ENCODE measurements at regions not wholly inside any gene's neighbourhood (a gene's known extent, or its start where the extent isn't known, plus 50 kb on each side); places are given as distances from the start of the nearest gene placed in this dataset.

DNA sequence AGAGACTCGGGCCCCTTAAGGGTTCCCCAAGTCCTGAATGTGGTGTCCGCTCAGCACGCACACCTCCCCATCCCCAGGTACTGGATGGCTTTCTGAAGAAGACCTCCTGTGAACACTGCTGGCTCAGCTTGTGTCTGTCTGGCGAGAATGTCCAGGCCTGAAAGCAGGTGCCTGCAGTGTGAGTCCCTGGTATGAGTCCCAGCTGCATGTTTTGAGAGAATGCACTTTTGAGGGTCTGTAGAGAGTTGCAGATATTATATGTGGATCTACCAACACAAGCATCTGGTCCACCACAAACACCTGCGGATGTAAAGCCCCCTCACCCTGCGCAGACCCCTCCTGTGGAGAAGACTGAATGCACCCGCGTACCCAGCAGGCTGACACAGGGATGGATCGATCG is 1308.9 kb downstream of the TBC1D22A start:
- H3K9ac ChIP-seq (ENCODE audit: low read length), result no peak overlapping the region
- no peak overlapping the region for H3K27ac ChIP-seq (ENCODE audit: low read depth, low read length)
- TF ChIP-seq, protein P1, sequence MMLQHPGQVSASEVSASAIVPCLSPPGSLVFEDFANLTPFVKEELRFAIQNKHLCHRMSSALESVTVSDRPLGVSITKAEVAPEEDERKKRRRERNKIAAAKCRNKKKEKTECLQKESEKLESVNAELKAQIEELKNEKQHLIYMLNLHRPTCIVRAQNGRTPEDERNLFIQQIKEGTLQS (IDR thresholded peaks at IDR 0.05), result no peak
- TF ChIP-seq POLR2AphosphoS5 (IDR thresholded peaks at IDR 0.05; ENCODE audit: low read depth, low read length) (no peak), EZH2phosphoT487 (IDR thresholded peaks at IDR 0.05; ENCODE audit: borderline replicate concordance) (no peak), FOSL1 (IDR thresholded peaks at IDR 0.05; ENCODE audit: low read depth) (no peak), ZNF274 (IDR thresholded peaks at IDR 0.05; ENCODE audit: low read depth, low read length) (no peak), SIN3A (IDR thresholded peaks at IDR 0.05; ENCODE audit: low read depth) (no peak), ZFX (IDR thresholded peaks at IDR 0.05) (no peak), SP1 (IDR thresholded peaks at IDR 0.05; ENCODE audit: low read depth) (no peak), CBX3 (IDR thresholded peaks at IDR 0.05; ENCODE audit: low read depth) (no peak)
- TF ChIP-seq, protein P2, sequence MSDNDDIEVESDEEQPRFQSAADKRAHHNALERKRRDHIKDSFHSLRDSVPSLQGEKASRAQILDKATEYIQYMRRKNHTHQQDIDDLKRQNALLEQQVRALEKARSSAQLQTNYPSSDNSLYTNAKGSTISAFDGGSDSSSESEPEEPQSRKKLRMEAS (IDR thresholded peaks at IDR 0.05), result no peak
- H3K4me2 ChIP-seq (ENCODE audit: low read length), result no peak overlapping the region
- peaks cover 0 to 3% of the 10 kb centered on the region in 2 experiments; a peak in 1 of 4 replicates for H3K9me3 ChIP-seq (ENCODE audit: control insufficient read depth in 1 of 2, insufficient read depth in 1 of 2, low read depth in 1 of 2, low read length in 2 of 2)
- RAD21 ChIA-PET (ENCODE audit: low non-redundant PET in 1 of 2, low total read pairs in 2 of 2, uncharacterized antibody in 2 of 2, unreplicated experiment in 2 of 2), result no interaction called here
- no peaks in the 10 kb centered on the region for H3K79me2 ChIP-seq (ENCODE audit: insufficient read depth, low read length)
- CTCF ChIA-PET, result no interaction called here
- H3K36me3 ChIP-seq (ENCODE audit: control insufficient read depth in 1 of 2, insufficient read depth in 2 of 2, low read length in 2 of 2), result no peaks in the 10 kb centered on the region
- H3K4me1 ChIP-seq (ENCODE audit: control insufficient read depth in 1 of 2, insufficient read depth in 2 of 2, low read length in 2 of 2), result no peaks in the 10 kb centered on the region
- intact Hi-C loops (cut with micrococcal nuclease), result no loop called here
- H4K20me1 ChIP-seq (ENCODE audit: insufficient read depth), result no peaks in the 10 kb centered on the region
- BruUV-seq (replicated peaks), result no TSS peak
- ATAC-seq, result no peak
- DNase-seq (ENCODE audit: low read depth, low spot score), result no peak
- no peak overlapping the region for H2AFZ ChIP-seq (ENCODE audit: low read depth, low read length, poor library complexity, severe bottlenecking)
- no peak overlapping the region for H3K4me3 ChIP-seq (replicated peaks in 1 of 2; ENCODE audit: low read depth in 1 of 2, low read length in 2 of 2)
- H3K27me3 ChIP-seq (ENCODE audit: insufficient read depth, low read length), result 0 out of 2 replicates have a peak, but pooled peaks cover 3% of the 10 kb centered on the region
- H3K9me2 ChIP-seq (ENCODE audit: insufficient read depth), result no peaks in the 10 kb centered on the region
- POLR2A ChIA-PET, result no interaction called here

DNA sequence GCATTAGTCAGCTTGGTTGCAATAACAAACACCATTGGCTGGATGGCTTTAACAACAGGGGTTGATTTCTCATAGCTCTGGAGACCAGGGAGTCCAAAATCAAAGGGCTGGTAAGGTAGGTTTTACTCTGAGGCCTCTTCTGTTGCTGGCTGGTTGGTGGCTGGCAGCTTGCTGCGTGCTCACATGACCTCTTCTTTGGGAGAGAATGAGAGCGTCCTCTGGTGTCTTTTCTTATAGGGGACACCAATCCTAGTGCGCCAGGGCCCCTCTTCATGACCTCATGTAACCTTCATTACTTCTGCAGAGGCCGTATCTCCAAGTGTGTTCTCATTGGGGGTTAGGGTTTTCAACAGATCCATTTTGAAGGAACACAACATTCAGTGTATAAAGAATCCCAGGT is 1308.3 kb downstream of the TBC1D22A start:
- intact Hi-C loops (cut with micrococcal nuclease), result no loop called here
- H3K9ac ChIP-seq (ENCODE audit: low read length), result no peak overlapping the region
- H3K4me2 ChIP-seq (ENCODE audit: low read length), result no peak overlapping the region
- ChIA-PET POLR2A (no interaction called here), CTCF (no interaction called here), RAD21 (ENCODE audit: low non-redundant PET in 1 of 2, low total read pairs in 2 of 2, uncharacterized antibody in 2 of 2, unreplicated experiment in 2 of 2) (no interaction called here)
- BruUV-seq (replicated peaks), result no TSS peak
- no peaks in the 10 kb centered on the region for H3K9me2 ChIP-seq (ENCODE audit: insufficient read depth)
- H2AFZ ChIP-seq (ENCODE audit: low read depth, low read length, poor library complexity, severe bottlenecking), result no peak overlapping the region
- no peak for DNase-seq (ENCODE audit: low read depth, low spot score)
- peaks cover 0 to 3% of the 10 kb centered on the region in 2 experiments; a peak in 1 of 4 replicates for H3K9me3 ChIP-seq (ENCODE audit: control insufficient read depth in 1 of 2, insufficient read depth in 1 of 2, low read depth in 1 of 2, low read length in 2 of 2)
- H3K27me3 ChIP-seq (ENCODE audit: insufficient read depth, low read length), result 0 out of 2 replicates have a peak, but pooled peaks cover 3% of the 10 kb centered on the region
- H4K20me1 ChIP-seq (ENCODE audit: insufficient read depth), result no peaks in the 10 kb centered on the region
- ATAC-seq, result no peak
- no peak overlapping the region for H3K4me3 ChIP-seq (replicated peaks in 1 of 2; ENCODE audit: low read depth in 1 of 2, low read length in 2 of 2)
- no peaks in the 10 kb centered on the region for H3K4me1 ChIP-seq (ENCODE audit: control insufficient read depth in 1 of 2, insufficient read depth in 2 of 2, low read length in 2 of 2)
- H3K79me2 ChIP-seq (ENCODE audit: insufficient read depth, low read length), result no peaks in the 10 kb centered on the region
- H3K27ac ChIP-seq (ENCODE audit: low read depth, low read length), result no peak overlapping the region
- no peaks in the 10 kb centered on the region for H3K36me3 ChIP-seq (ENCODE audit: control insufficient read depth in 1 of 2, insufficient read depth in 2 of 2, low read length in 2 of 2)
- TF ChIP-seq, protein P3, sequence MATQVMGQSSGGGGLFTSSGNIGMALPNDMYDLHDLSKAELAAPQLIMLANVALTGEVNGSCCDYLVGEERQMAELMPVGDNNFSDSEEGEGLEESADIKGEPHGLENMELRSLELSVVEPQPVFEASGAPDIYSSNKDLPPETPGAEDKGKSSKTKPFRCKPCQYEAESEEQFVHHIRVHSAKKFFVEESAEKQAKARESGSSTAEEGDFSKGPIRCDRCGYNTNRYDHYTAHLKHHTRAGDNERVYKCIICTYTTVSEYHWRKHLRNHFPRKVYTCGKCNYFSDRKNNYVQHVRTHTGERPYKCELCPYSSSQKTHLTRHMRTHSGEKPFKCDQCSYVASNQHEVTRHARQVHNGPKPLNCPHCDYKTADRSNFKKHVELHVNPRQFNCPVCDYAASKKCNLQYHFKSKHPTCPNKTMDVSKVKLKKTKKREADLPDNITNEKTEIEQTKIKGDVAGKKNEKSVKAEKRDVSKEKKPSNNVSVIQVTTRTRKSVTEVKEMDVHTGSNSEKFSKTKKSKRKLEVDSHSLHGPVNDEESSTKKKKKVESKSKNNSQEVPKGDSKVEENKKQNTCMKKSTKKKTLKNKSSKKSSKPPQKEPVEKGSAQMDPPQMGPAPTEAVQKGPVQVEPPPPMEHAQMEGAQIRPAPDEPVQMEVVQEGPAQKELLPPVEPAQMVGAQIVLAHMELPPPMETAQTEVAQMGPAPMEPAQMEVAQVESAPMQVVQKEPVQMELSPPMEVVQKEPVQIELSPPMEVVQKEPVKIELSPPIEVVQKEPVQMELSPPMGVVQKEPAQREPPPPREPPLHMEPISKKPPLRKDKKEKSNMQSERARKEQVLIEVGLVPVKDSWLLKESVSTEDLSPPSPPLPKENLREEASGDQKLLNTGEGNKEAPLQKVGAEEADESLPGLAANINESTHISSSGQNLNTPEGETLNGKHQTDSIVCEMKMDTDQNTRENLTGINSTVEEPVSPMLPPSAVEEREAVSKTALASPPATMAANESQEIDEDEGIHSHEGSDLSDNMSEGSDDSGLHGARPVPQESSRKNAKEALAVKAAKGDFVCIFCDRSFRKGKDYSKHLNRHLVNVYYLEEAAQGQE (IDR thresholded peaks at IDR 0.05; ENCODE audit: low read depth), result no peak
- TF ChIP-seq, protein P4, sequence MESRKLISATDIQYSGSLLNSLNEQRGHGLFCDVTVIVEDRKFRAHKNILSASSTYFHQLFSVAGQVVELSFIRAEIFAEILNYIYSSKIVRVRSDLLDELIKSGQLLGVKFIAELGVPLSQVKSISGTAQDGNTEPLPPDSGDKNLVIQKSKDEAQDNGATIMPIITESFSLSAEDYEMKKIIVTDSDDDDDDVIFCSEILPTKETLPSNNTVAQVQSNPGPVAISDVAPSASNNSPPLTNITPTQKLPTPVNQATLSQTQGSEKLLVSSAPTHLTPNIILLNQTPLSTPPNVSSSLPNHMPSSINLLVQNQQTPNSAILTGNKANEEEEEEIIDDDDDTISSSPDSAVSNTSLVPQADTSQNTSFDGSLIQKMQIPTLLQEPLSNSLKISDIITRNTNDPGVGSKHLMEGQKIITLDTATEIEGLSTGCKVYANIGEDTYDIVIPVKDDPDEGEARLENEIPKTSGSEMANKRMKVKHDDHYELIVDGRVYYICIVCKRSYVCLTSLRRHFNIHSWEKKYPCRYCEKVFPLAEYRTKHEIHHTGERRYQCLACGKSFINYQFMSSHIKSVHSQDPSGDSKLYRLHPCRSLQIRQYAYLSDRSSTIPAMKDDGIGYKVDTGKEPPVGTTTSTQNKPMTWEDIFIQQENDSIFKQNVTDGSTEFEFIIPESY (IDR thresholded peaks at IDR 0.05; ENCODE audit: extremely low read depth, insufficient replicate concordance, low read length), result no peak
- TF ChIP-seq JUND (IDR thresholded peaks at IDR 0.05), result no peak
- TF ChIP-seq, protein P5, sequence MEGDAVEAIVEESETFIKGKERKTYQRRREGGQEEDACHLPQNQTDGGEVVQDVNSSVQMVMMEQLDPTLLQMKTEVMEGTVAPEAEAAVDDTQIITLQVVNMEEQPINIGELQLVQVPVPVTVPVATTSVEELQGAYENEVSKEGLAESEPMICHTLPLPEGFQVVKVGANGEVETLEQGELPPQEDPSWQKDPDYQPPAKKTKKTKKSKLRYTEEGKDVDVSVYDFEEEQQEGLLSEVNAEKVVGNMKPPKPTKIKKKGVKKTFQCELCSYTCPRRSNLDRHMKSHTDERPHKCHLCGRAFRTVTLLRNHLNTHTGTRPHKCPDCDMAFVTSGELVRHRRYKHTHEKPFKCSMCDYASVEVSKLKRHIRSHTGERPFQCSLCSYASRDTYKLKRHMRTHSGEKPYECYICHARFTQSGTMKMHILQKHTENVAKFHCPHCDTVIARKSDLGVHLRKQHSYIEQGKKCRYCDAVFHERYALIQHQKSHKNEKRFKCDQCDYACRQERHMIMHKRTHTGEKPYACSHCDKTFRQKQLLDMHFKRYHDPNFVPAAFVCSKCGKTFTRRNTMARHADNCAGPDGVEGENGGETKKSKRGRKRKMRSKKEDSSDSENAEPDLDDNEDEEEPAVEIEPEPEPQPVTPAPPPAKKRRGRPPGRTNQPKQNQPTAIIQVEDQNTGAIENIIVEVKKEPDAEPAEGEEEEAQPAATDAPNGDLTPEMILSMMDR (IDR thresholded peaks at IDR 0.05 in 2 of 3, conservative IDR thresholded peaks at IDR 0.05 in 1 of 3; ENCODE audit: borderline replicate concordance in 1 of 3, insufficient read depth in 1 of 3, low read depth in 2 of 3, low read length in 2 of 3), result no peak
